NCI-H82 (cell line): ENCODE measurements at regions not wholly inside any gene's neighbourhood (a gene's known extent, or its start where the extent isn't known, plus 50 kb on each side); places are given as distances from the start of the nearest gene placed in this dataset.
A peak's percentile ranks its signal among the peaks of the same experiment; 100 is the strongest.

ENCODE experiments used
- DNase-seq: peaks from one replicate; lab custom pipeline; 2025; lab: John Stamatoyannopoulos, UW

DNA sequence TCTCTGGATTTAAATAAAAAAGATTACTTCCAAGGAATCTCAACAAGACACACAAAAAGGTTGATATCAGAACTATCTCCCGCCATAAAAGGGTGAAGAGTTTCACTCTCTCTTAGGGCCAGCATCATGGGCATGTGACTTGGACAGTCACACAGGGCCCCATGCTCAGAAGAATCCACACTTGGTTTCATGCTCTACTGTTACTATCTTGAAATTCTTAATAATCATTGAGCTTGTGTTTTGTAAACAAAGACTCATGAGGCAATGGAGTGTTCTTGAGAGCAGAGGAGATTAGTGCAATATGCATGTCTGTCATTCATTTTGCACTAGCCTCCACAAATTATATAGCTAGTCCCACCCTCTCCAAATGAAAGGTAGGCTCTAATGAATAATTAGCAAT, 58.4 kb downstream of the HMHB1 start:
- DNase-seq: no peak

DNA sequence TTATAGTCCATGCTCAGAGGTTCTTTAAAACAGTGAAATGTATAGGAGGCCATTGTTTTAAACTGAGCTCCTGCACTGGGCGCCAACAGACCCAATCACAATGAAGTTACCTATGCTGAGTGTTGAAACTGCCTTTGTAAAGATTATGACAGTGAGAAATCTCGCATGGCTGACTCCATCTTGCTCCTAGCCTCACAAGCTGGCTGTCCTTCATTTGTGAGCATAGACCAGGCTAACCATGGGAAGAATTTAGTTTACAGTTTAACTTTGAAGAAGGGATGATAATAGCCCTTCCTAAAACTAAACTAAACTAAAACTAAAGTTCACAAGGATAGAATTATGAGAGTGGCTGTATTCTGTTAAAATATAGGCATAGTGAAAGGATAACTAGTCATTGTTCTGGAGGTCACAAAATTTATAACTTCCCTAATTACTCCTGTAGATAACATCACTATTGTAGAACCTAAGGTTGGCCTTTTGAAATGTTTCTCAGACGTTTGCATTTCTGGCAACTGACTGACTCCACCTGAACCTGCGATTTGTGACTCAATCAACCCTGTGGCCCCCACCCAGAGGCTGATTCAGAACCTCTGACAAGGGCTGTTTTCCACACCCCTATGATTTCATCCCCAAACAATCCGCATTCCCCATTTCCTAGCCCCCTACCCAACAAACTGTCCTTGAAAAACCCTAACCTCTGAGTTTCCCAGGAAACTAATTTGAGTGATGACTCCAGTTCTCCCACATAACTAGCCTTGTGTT, 59.1 kb downstream of the HMHB1 start:
- DNase-seq: no peak

DNA sequence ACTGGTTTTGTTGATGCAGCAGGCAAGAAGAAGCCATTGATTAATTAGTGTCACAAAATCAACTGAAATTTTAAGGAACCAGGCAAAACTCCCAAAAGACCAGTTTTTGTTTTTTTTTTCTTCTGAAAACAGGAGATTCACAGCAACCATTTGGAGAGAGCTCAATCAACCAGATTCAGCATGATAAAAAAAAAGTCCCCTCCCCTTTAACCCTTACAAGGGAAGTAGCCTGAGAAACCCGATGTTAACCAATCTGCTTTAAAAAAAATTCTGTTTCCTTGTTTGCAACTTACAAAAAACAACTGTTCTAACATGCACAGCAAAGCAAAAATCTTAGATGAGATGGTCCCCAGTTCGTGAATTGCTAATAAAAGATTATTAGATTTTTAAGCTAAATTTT, 59.7 kb downstream of the HMHB1 start:
- DNase-seq: no peak

DNA sequence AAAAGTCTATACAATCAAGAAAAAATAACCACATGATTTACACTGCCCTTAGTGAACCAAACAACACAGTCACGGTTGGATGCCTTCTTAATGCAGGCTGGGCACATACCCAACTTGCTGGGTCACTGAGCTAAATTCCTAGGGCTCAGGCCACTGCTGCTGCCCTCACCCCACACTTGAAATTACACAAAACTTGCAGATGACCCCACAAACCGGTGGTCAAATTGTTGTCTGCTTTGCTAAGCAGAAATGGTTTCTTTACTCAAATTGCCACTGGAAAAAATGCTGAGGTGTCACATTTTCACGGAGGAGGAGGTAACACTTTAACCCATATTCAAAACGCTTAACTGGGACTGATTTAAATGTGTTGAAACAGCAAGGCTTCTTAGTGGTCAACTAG, 62.4 kb downstream of the HMHB1 start:
- DNase-seq: no peak

DNA sequence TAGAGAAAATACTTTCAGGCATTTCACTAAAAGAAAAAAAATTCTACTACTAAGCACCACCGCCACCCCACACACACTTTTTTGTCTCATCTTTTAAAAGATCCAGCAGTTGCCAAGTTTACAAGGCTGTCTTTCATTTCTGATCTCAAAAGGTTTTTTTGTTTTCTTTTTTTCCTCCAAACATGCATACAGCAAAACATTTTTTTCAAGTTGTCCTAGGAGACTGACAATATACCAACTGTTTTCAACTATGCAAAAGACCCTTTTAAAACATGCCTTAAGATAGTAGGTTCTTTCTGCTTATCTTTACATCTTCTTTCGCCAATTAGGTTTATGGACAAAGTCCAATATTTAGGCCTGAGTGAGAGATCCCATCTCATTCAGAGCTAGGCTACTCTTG, 65.2 kb downstream of the HMHB1 start:
- DNase-seq: no peak

DNA sequence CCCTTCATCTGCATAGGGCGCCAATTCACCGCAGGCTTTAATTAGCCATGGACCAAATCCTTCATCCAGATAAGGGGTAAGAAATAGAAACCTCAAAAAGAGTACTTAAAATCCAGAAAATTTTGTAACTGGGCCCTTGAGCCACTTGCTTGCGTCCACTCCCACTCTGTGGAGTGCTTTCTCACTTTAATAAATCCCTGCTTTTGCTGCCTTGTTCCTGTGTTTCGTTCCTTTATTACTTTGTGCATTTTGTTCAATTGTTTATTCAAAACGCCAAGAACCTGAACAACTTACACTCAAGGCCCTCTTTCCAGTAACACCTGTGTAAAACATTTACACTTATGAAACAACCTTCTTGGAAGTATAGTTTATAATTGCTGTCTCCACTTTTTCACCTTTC, 66.5 kb downstream of the HMHB1 start:
- no peak for DNase-seq

DNA sequence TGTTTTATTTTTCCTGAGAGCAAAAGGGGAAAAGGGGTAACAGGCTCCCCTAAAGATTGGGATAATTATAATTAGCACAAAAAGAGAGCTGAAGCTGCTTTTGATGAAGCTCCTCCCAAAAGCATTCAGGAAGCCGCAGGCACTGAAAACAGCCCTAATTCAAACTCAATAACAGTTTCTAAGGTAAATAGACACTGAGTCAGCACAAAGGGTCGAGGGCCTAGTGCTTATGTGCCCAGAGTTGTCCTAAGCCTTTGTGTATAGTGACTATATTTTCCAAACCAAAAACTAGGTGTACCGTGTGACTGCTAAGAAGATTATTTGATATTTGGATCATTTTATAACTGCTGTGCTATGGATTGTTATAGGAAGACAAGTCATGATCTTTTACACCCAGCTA, 67.7 kb downstream of the HMHB1 start:
- no peak for DNase-seq

DNA sequence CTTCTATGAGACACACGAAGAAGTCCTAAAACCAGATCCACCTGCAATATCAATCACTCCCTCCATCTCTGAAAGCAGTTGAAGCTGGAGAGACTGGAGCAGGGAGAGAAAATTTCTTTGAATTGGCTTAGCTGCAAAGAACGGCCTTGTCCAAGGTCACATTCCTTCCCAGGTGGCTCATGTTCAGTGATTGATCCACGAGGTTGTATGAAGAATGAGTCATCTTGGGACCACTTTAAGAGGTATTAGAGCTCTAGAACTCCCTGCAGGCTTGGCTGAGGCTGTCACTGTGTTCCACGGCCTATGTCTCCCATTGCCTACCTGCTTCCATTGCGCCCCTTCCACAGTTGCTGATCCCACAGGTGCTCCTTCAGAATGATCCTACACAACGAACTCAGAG, 68.2 kb downstream of the HMHB1 start:
- no peak for DNase-seq

DNA sequence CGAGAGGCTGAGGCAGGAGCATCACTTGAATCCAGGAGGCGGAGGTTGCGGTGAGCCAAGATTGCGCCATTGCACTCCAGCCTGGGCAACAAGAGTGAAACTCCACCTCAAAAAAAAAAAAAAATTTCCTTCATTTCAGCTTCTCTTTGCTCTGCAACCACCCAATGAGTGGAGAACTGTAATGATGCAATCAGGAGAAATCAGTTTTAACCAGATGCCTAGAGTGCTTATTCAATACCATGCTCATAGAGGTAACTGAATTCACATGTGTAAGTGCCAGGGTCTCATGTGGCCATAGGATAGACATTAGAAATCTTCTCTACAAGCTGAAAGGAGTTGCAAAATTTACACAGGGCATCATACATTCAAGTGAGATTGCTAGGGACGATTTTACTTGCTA, 70.6 kb downstream of the HMHB1 start:
- no peak for DNase-seq

DNA sequence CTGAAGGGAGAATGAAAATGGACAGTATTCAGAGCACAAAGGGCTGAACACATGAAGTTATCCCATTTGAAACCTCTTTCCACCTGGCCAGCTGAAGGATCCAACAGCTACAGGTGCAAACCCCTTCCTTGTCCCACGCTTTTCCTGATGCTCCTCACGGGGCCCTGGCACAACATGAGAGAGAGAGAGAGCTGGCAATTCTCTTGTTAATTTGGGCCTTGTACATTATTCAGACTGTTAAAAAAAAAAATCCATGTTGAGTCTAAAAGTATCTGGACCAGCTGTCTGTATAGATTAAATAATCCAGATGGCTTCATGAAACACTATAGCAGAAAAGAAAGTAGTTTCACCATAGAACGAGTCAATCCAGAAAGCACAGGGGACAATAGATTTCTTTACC, 74.1 kb downstream of the HMHB1 start:
- no peak for DNase-seq

DNA sequence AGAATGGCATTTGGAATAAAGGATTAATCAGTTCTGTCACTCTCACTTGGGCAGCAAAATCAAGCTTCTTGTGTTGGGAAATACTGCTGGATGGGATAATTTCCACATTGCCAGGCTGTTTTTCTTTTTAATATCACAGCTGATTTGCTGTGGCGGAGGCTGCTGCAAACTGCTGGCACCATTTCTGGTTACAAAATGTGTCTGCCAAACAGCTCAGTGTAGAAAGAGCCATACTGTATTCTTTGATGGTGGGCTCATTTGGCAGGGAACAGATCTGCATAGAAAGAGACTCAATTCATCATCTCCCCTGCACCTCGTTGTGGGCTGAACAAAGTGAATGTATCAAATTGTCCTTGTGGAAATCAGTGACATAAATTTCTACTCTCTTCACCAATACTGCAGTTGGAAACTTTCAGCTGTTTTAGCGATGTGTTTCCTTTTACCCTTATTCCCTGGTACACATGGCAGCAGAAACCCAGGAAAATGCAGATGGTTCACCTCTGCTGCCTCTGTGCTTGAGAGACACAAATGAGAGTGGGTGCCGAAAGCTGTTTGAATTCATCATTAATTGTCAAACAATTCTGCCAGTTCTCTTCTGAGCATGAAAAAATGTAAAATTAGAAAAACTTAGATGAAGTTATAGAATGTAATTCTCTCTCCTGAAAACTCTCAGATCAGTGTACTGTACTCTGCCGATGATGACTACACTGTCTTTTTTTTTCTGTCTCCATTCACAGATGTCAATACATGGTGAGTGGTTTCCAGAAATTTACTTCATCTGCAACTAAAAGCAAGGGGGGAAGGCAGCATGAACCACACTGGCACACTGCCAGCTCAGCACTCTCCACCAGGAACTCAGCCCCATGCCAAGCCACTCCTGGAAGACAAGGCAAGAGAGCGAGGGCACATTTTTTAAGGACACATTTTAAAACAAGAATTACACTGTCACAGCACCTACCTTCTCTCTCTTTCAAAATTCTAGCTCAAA, 75.0 kb downstream of the HMHB1 start:
- peak; percentile 11 for DNase-seq

DNA sequence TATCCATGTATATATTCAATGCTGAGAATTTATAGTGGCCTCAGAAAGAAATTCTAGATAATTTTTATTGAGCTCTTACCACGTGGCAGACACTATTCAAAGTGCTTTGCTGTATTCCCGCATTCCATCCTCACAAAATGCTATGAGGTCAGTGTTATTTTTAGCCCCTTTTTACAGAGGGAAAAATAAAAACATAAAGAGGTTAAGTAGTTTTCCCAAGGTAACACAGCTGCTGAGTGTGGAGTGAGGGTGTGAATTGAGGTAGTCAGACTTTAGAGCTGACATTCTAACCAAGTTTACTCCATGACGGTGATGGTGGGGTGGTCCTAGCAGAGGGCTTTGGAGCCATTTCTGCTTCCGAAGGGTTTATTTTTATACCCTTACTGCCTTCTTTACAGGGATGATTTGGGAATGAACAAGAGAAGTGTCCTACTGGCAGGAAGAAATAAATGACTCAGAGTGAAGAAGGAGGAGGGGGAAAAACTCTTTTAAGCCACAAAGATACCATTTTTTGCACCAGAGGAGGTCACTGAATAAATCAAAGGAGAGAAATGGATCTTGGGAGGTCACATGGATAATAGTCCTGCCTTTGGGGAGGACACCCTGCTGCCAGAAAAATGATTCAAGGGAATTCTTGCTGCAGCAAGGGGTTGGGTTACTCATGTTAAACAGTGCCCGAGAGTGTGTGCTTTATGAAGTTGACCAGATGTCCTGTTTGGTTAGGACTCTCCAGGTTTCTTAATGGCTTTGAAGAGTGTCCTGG, 76.1 kb downstream of the HMHB1 start:
- DNase-seq: no peak

DNA sequence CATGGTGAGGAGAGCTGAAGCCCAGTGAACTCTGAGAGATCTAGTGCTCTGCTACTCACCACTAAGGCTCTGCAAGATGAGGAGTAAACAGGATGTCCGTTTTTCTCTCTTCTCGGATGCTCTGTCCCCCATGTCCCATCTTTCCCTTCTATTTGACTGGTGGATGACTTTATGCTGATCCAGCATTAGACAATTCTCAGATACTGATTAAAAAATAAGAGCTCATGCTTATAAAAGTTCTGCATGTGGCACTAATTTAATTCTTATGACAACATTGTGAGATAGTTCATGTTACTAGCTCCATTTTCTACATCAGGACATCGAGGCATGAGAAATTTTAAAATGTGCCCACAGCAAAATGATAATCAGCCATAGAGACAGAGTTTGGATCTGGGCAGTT, 77.0 kb downstream of the HMHB1 start:
- no peak for DNase-seq

DNA sequence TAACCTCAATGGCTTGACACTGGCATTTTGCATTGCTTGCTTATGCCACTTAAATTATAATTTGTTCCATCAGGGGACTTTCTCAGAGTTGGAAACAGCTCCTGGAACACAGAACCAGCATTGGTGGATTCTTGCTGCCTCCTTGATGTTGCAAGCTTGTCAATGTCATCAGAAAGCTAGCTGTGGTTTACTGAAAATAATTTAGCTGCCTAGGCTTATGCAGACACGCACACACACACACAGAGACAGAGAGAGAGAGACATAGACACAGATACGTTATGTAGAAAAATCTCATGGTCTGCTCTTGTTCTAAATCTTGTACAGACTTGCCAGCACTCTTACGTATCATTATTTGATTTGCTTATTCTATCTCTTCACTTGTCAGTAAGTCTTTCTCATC, 78.0 kb downstream of the HMHB1 start:
- DNase-seq: no peak

DNA sequence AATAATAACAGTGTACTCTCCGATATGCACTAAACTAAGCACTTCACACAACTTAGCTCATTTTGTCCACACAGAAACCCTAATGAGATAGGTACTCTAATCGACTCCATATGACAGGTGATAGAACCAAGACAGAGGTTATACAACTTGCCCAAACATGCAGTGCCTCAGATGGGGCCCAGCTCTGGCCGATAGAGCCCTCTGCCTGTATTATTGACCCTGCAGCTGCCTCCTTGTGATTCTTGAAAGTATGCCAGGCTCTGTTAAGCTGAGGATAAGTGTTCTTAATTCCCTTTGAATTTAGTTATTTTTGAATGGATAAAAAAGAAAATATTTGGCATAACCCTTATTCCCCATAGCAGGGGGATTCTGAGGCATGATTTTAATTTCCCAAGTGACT, 78.5 kb downstream of the HMHB1 start:
- DNase-seq: peak; percentile 45

DNA sequence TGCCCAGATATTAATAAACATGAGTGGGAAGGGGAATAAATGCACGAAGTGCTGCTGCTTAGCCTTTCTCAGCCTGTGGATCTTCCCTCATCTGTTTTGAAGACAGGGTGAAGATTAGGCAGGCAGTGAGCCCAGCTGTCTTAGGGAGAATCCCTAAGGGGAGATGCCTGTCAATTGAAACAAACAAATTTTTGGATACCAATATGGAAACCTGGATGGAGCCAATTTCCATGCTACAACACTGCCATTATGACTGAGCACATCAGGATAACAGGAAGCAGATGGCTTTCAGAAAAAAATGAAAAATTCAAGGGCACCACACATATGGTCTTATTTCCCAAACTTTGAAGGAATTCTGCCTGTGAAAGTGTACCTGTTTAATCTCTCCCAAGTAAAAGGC, 80.3 kb downstream of the HMHB1 start:
- DNase-seq: peak; percentile 24

DNA sequence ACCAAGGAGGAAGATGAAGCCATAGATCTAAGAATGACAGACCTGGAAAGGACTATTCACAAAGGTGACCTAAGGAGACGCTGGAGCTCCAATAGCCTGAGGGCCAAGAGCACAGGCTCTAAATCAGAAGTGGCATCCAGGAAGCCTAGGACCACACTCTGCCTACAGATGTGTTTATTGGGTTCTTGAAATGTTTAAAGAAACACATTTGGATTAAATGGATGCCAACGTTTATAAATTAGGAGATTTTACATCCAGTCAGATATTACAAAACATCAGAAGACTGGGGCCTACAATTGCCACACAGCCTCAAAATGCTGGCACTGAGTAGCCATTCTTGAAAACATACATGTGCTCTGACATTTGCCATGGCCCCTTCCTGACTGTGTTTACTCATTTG, 80.9 kb downstream of the HMHB1 start:
- DNase-seq: no peak

DNA sequence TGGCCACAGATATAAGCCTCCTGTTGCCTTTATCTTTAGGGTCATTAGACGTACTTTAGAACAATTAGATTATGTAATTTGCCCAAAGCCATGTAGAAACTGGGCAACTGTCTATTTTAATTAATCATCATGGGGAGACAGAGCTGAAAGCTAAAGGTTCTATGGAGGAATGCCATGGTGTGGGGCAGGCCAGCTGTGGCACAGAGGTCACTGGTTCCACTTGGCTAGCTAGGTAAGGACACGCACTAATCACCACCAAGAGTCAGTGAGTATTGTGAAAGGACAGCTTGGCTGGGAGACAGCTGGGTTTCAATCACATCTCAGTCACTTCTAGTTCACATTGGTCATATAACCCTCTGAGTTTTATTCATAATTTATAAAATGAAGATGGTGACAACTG, 81.7 kb downstream of the HMHB1 start:
- peak; percentile 48 for DNase-seq

DNA sequence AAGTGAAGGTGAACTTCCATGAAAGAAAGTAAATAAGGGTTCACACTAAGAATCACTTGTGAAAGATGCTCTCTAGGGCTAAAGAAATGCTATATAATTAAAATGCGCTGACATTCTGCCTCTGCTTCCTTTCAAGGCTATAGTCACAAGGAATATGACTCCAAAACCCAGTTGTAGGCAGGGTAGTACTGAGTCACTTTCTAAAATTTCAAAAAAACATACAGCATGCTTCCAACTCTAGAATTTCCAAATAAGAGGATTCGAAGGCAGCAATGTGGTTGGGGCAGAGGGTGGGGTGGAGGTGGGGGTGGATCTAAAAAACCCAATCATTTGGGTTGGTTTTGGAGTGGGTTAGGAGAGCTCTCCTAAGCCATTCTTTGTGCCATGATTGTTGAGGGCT, 84.6 kb downstream of the HMHB1 start:
- DNase-seq: no peak

DNA sequence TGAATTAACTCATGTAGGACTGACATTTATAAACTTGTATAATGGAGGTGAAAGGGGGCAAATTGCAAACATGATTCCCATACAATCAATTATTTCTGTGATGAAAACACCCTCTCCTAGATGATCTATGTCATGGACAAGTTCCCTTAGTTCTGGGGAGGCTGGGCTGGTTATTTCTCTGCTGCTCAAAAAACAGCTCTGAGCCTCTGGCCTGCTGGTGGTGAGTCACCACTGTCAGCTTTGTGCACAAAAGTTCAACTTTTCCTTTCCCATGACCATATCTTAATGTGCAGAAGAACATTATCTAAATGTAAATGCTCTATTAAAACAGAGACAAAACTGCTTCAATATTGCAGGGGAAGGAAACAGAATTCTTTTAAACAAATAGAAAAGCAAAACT, 85.0 kb downstream of the HMHB1 start:
- DNase-seq: no peak

DNA sequence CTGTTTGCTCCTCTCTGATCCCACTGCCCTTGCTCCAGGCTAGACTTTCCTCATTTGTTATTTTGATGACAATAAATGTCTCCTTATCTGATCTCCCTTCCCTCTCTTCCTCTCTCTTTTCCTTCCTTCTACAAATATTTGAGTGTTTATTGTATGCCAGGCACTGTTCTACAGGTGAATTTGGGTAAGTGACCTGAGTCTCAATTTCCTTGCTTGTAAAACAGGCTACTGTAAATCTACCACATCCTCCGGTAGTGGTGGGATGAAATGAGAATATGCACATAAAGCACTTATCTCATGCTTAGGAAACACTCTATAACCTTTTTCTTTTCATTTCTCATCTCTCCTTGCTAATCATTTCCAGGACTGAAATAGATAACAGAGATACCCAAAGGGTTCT, 86.4 kb downstream of the HMHB1 start:
- DNase-seq: no peak

DNA sequence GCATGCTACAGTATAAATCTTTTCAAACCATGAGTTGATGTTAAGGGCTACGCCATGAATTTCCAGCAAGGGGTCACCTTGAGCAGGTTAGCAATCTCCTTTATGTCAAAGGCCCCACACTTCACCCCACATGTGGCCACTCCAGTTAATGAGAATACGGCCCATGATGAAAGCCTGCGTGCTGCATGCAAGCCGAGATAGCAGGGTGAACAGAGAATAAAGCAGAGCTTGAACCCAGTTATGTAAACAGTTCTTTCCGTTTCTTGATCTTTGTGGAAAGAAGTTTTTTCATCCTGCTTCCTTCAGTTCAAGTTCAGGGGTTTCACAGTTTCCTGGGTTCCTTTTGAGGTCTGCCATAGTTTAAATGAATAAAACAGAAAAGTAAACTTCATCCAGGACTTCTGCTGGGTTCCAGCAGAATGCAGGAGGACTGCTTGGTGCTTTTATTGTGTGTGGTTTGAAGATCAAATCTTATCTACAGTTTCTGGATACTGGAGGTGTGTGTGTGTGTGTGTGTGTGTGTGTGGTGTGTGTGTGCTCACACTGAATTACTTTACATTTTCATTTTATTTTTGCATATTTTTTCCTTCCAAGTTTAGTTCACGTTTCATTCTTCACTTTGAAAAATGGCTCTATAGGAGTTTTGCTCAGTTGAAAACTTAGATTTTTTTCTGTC, 87.1 kb downstream of the HMHB1 start:
- no peak for DNase-seq
